ENCODE measurements at regions not wholly inside any gene's neighbourhood (a gene's known extent, or its start where the extent isn't known, plus 50 kb on each side); places are given as distances from the start of the nearest gene placed in this dataset.

DNA sequence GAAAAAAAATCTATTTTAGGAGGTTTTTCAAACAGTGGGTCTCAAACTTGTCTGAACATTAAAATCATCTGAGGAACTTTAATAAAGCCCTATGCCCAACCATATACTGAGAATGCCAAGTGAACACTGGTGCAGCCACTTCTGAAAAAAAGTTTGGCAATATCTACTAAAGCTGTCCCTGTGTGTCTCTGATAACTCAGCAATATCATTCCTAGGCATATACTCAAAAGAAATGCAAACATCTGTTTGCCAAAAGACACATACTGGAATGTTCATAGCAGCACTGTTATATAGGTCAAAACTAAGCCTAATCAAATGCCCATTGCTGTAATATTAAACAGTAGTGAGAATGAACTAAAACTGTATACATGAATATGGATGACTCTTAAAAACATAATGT lies 74.2 kb upstream of the RGS4 start:
- TF ChIP-seq, protein P1, sequence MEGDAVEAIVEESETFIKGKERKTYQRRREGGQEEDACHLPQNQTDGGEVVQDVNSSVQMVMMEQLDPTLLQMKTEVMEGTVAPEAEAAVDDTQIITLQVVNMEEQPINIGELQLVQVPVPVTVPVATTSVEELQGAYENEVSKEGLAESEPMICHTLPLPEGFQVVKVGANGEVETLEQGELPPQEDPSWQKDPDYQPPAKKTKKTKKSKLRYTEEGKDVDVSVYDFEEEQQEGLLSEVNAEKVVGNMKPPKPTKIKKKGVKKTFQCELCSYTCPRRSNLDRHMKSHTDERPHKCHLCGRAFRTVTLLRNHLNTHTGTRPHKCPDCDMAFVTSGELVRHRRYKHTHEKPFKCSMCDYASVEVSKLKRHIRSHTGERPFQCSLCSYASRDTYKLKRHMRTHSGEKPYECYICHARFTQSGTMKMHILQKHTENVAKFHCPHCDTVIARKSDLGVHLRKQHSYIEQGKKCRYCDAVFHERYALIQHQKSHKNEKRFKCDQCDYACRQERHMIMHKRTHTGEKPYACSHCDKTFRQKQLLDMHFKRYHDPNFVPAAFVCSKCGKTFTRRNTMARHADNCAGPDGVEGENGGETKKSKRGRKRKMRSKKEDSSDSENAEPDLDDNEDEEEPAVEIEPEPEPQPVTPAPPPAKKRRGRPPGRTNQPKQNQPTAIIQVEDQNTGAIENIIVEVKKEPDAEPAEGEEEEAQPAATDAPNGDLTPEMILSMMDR (IDR thresholded peaks at IDR 0.05; ENCODE audit: low read length), result no peak
- no peak for TF ChIP-seq EZH2 (optimal IDR thresholded peaks at IDR 0.05; ENCODE audit: low read depth, low read length)
- no peak for TF ChIP-seq EZH2phosphoT487 (IDR thresholded peaks at IDR 0.05; ENCODE audit: low read length)

Measured in MM.1S (cell line).